ENCODE measurements at regions not wholly inside any gene's neighbourhood (a gene's known extent, or its start where the extent isn't known, plus 50 kb on each side); places are given as distances from the start of the nearest gene placed in this dataset.

GRCh38 chr6:9295644-9296043 is 860.3 kb upstream of the SLC35B3 start:
- H3K23me2 ChIP-seq (ENCODE audit: insufficient read length, low read depth, low read length, poor library complexity, severe bottlenecking), result no peaks in the 10 kb centered on the region
- no peak overlapping the region for H3K27ac ChIP-seq (ENCODE audit: insufficient read length, low read depth, low read length)
- Mint-ChIP-seq H3K27ac (peak overlapping the region in 1 of 3 experiments; percentile 48; a peak in 2 of 7 replicates), H3K27me3 (ENCODE audit: low read depth) (no peaks in the 10 kb centered on the region), H3K36me3 (ENCODE audit: insufficient read depth in 1 of 3, low read depth in 3 of 3) (peaks cover 0 to 13% (median 2%) of the 10 kb centered on the region in 3 experiments; a peak in 4 of 7 replicates), H3K4me3 (no peak overlapping the region), H3K9me3 (peaks cover 13 to 19% of the 10 kb centered on the region in 2 experiments), H3K4me1 (peaks cover 17% of the 10 kb centered on the region in 2 experiments)
- H2AK5ac ChIP-seq (ENCODE audit: insufficient read length, low read length), result no peak overlapping the region
- no peaks in the 10 kb centered on the region for H3K79me1 ChIP-seq (ENCODE audit: insufficient read depth, low read depth, low read length, poor library complexity, severe bottlenecking)
- no peak overlapping the region for H2BK5ac ChIP-seq (ENCODE audit: insufficient read length, low read length)
- no peak overlapping the region for H2AFZ ChIP-seq (ENCODE audit: low read length)
- no peak overlapping the region for H3T11ph ChIP-seq (ENCODE audit: low read length)
- no peak overlapping the region for H3K4ac ChIP-seq (ENCODE audit: low read depth, low read length)
- no peak overlapping the region for H3K56ac ChIP-seq (ENCODE audit: insufficient read length, low read depth, low read length)
- no peak overlapping the region for H4K91ac ChIP-seq (ENCODE audit: insufficient read length, low read depth, low read length)
- H3K79me2 ChIP-seq (ENCODE audit: insufficient read depth, low read length), result no peaks in the 10 kb centered on the region
- H4K8ac ChIP-seq (replicated peaks; ENCODE audit: insufficient read length, low read depth, low read length), result no peak overlapping the region
- no peak for TF ChIP-seq CTCF (conservative IDR thresholded peaks at IDR 0.05)
- no peak overlapping the region for H2BK120ac ChIP-seq (ENCODE audit: low read depth, low read length, poor library complexity, severe bottlenecking)
- H4K20me1 ChIP-seq (ENCODE audit: control insufficient read depth, insufficient read depth, insufficient read length), result no peaks in the 10 kb centered on the region
- H4K5ac ChIP-seq (ENCODE audit: insufficient read length, low read depth, low read length), result no peak overlapping the region
- no peak overlapping the region for H3K14ac ChIP-seq (ENCODE audit: insufficient read depth, low read length)
- H3K4me2 ChIP-seq (ENCODE audit: insufficient read depth, insufficient read length, low read length), result no peak overlapping the region
- no peak overlapping the region for H3K23ac ChIP-seq (ENCODE audit: insufficient read length, low read depth, low read length)
- no peaks in the 10 kb centered on the region for H3K27me3 ChIP-seq (ENCODE audit: insufficient read depth, low read length)
- no peak overlapping the region for H2BK12ac ChIP-seq (ENCODE audit: insufficient read length, low read depth, low read length)
- no peak overlapping the region for H3K9ac ChIP-seq (ENCODE audit: extremely low read depth, insufficient read length, low read length)
- no peak overlapping the region for H2BK20ac ChIP-seq (ENCODE audit: low read depth, low read length, poor library complexity, severe bottlenecking)
- peaks cover 3% of the 10 kb centered on the region; the same call in 1 of the 2 replicates for H3K4me1 ChIP-seq (ENCODE audit: insufficient read depth, low read length)
- no peaks in the 10 kb centered on the region for H3K9me3 ChIP-seq (ENCODE audit: control insufficient read depth, low read depth, low read length)
- H3K18ac ChIP-seq (ENCODE audit: insufficient read length, low read depth, low read length), result no peak overlapping the region
- H2BK15ac ChIP-seq (ENCODE audit: low read depth, low read length), result no peak overlapping the region
- no peak for DNase-seq
- no CpG with 5 or more reads among the region's 4 CpGs for WGBS (ENCODE audit: extremely low coverage, insufficient read length, low lambda C conversion rate)

Data from H9 (cell line).